ENCODE measurements at regions not wholly inside any gene's neighbourhood (a gene's known extent, or its start where the extent isn't known, plus 50 kb on each side); places are given as distances from the start of the nearest gene placed in this dataset.

DNA sequence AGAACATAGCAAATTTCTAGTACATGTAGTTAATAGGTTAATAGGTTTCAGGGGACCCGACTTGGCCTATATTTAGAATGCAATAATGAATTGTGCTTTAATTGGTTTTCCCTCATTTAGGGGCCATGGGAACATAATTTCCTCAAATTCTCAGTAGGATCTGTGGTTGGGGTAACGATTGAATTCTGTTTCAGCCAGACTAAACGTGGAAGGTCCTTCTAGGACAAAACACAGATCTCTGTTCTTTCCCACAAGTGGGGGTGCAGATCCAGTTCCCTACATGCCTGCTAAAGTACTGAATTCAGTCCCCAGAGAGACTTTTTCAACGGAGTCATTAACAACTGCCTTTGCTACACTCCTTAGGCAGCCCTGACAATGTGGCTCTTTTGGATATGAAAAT lies 50.7 kb upstream of the AGBL1 start:
- TF ChIP-seq, protein P1, sequence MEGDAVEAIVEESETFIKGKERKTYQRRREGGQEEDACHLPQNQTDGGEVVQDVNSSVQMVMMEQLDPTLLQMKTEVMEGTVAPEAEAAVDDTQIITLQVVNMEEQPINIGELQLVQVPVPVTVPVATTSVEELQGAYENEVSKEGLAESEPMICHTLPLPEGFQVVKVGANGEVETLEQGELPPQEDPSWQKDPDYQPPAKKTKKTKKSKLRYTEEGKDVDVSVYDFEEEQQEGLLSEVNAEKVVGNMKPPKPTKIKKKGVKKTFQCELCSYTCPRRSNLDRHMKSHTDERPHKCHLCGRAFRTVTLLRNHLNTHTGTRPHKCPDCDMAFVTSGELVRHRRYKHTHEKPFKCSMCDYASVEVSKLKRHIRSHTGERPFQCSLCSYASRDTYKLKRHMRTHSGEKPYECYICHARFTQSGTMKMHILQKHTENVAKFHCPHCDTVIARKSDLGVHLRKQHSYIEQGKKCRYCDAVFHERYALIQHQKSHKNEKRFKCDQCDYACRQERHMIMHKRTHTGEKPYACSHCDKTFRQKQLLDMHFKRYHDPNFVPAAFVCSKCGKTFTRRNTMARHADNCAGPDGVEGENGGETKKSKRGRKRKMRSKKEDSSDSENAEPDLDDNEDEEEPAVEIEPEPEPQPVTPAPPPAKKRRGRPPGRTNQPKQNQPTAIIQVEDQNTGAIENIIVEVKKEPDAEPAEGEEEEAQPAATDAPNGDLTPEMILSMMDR (conservative IDR thresholded peaks at IDR 0.05): no peak
- Histone ChIP-seq H3K9ac (ENCODE audit: extremely low read depth, low read length, poor library complexity, severe bottlenecking) (no peak overlapping the region), H3K36me3 (ENCODE audit: control insufficient read depth, insufficient read depth, low read length) (no peaks in the 10 kb centered on the region), H3K27ac (ENCODE audit: low read depth, low read length) (no peak overlapping the region), H3K4me3 (ENCODE audit: low read length) (no peak overlapping the region), H3K4me1 (ENCODE audit: control insufficient read depth, insufficient read depth, low read length) (no peaks in the 10 kb centered on the region), H3K27me3 (ENCODE audit: control insufficient read depth, insufficient read depth, low read length, poor library complexity, severe bottlenecking) (no peaks in the 10 kb centered on the region), H3K9me3 (ENCODE audit: control insufficient read depth, low read length) (no peaks in the 10 kb centered on the region)
- Mint-ChIP-seq H3K4me3 (no peak overlapping the region), H3K27ac (no peak overlapping the region), H3K27me3 (ENCODE audit: insufficient read depth) (no peaks in the 10 kb centered on the region), H3K36me3 (ENCODE audit: low read depth) (no peaks in the 10 kb centered on the region), H3K4me1 (no peaks in the 10 kb centered on the region), H3K9me3 (no peaks in the 10 kb centered on the region)
- DNase-seq: no peak
- WGBS, 2 experiments (ENCODE audit: insufficient coverage in 1 of 2, insufficient read length in 1 of 2): 88% methylated on average over 4 of the region's 4 CpGs; no CpG with 5 or more reads in 1 of the 2 experiments

Measured in endodermal cell (in vitro differentiated cells).